ENCODE measurements at regions not wholly inside any gene's neighbourhood (a gene's known extent, or its start where the extent isn't known, plus 50 kb on each side); places are given as distances from the start of the nearest gene placed in this dataset.

GRCh38 chr9:13424204-13424603 lies 144.7 kb upstream of the MPDZ start:
- Histone ChIP-seq H3K4me3 (no peak overlapping the region), H3K9me3 (no peaks in the 10 kb centered on the region), H3K27ac (no peak overlapping the region), H3K4me1 (peaks cover 0 to 3% (median 0%) of the 10 kb centered on the region in 4 donors), H3K36me3 (no peaks in the 10 kb centered on the region), H3K27me3 (no peaks in the 10 kb centered on the region)
- ATAC-seq (ENCODE audit: low FRiP score in 2 of 2) (no peak), DNase-seq (no peak)
- TF ChIP-seq EP300 (IDR thresholded peaks at IDR 0.05) (no peak), POLR2A (IDR thresholded peaks at IDR 0.05) (no peak), CTCF (IDR thresholded peaks at IDR 0.05) (no peak), POLR2AphosphoS5 (IDR thresholded peaks at IDR 0.05) (no peak)
- WGBS, 2 donors = 75 to 76% methylated on average over 6 of the region's 6 CpGs

- H3K27ac ChIP-seq = no peak overlapping the region
These were observed 134.9 kb upstream of the MPDZ start for GRCh38 chr9:13414349-13414748.

GRCh38 chr9:13412331-13412730 lies 132.8 kb upstream of the MPDZ start:
- DNase-seq (no peak), ATAC-seq (ENCODE audit: low FRiP score in 2 of 2) (no peak)
- 59 to 61% methylated on average over 2 of the region's 2 CpGs for WGBS, 2 donors
- Histone ChIP-seq H3K27me3 (no peaks in the 10 kb centered on the region), H3K36me3 (no peaks in the 10 kb centered on the region), H3K27ac (no peak overlapping the region), H3K4me1 (no peaks in the 10 kb centered on the region), H3K4me3 (no peak overlapping the region), H3K9me3 (no peaks in the 10 kb centered on the region)
- TF ChIP-seq POLR2A (IDR thresholded peaks at IDR 0.05) (no peak), CTCF (IDR thresholded peaks at IDR 0.05) (no peak), POLR2AphosphoS5 (IDR thresholded peaks at IDR 0.05) (no peak), EP300 (IDR thresholded peaks at IDR 0.05) (no peak)

More at GRCh38 chr9:13414349-13414748, 134.9 kb upstream of the MPDZ start:
- Histone ChIP-seq H3K4me1 (no peaks in the 10 kb centered on the region), H3K27me3 (no peaks in the 10 kb centered on the region), H3K36me3 (no peaks in the 10 kb centered on the region), H3K9me3 (no peaks in the 10 kb centered on the region), H3K4me3 (no peak overlapping the region)
- ATAC-seq (ENCODE audit: low FRiP score in 2 of 2) = no peak
- DNase-seq = no peak
- TF ChIP-seq EP300 (IDR thresholded peaks at IDR 0.05) (no peak), POLR2AphosphoS5 (IDR thresholded peaks at IDR 0.05) (no peak), CTCF (IDR thresholded peaks at IDR 0.05) (no peak), POLR2A (IDR thresholded peaks at IDR 0.05) (no peak)

- Histone ChIP-seq H3K27me3 (no peaks in the 10 kb centered on the region), H3K4me3 (no peak overlapping the region), H3K36me3 (no peaks in the 10 kb centered on the region), H3K9me3 (no peaks in the 10 kb centered on the region), H3K4me1 (no peaks in the 10 kb centered on the region), H3K27ac (no peak overlapping the region)
- ATAC-seq (ENCODE audit: low FRiP score in 2 of 2) (no peak), DNase-seq (no peak)
- no peak for TF ChIP-seq EP300 (IDR thresholded peaks at IDR 0.05)
- no peak for TF ChIP-seq POLR2A (IDR thresholded peaks at IDR 0.05)
- no peak for TF ChIP-seq CTCF (IDR thresholded peaks at IDR 0.05)
- TF ChIP-seq POLR2AphosphoS5 (IDR thresholded peaks at IDR 0.05) = no peak
These were observed 132.3 kb upstream of the MPDZ start for GRCh38 chr9:13411791-13412190.

GRCh38 chr9:13410566-13411031 lies 131.1 kb upstream of the MPDZ start:
- no peak overlapping the region for H3K27ac ChIP-seq
- WGBS, 2 donors = 64 to 67% methylated on average over 2 of the region's 2 CpGs

More at GRCh38 chr9:13410566-13411031, 131.1 kb upstream of the MPDZ start:
- no peaks in the 10 kb centered on the region for H3K9me3 ChIP-seq
- no peaks in the 10 kb centered on the region for H3K4me1 ChIP-seq
- no peak overlapping the region for H3K4me3 ChIP-seq
- no peak for TF ChIP-seq EP300 (IDR thresholded peaks at IDR 0.05)
- no peak for TF ChIP-seq CTCF (IDR thresholded peaks at IDR 0.05)
- TF ChIP-seq POLR2A (IDR thresholded peaks at IDR 0.05) = no peak
- no peak for TF ChIP-seq POLR2AphosphoS5 (IDR thresholded peaks at IDR 0.05)
- DNase-seq = no peak
- no peaks in the 10 kb centered on the region for H3K36me3 ChIP-seq
- no peaks in the 10 kb centered on the region for H3K27me3 ChIP-seq
- ATAC-seq (ENCODE audit: low FRiP score in 2 of 2) = no peak
